ENCODE measurements at regions not wholly inside any gene's neighbourhood (a gene's known extent, or its start where the extent isn't known, plus 50 kb on each side); places are given as distances from the start of the nearest gene placed in this dataset.
"Not testable (repeated sequence)": the region's sequence is repeated elsewhere in the genome, so short reads cannot be mapped to it uniquely, and the experiment has no call there.

- Mint-ChIP-seq H3K27ac (no peak overlapping the region), H3K4me3 (no peak overlapping the region), H3K9me3 (no peaks in the 10 kb centered on the region), H3K4me1 (no peaks in the 10 kb centered on the region), H3K36me3 (no peaks in the 10 kb centered on the region), H3K27me3 (ENCODE audit: low read depth in 3 of 3) (no peaks in the 10 kb centered on the region)
- no peak for DNase-seq
These were observed 51.2 kb upstream of the SGCE start for GRCh38 chr7:94706996-94707740.

GRCh38 chr7:94710256-94710655 lies 54.3 kb upstream of the SGCE start:
- Mint-ChIP-seq H3K9me3 (no peaks in the 10 kb centered on the region), H3K4me1 (no peaks in the 10 kb centered on the region), H3K27me3 (ENCODE audit: low read depth in 3 of 3) (no peaks in the 10 kb centered on the region), H3K36me3 (no peaks in the 10 kb centered on the region), H3K27ac (no peak overlapping the region), H3K4me3 (no peak overlapping the region)
- DNase-seq: no peak

- DNase-seq; H3K9me3 Mint-ChIP-seq; H3K36me3 Mint-ChIP-seq; H3K4me3 Mint-ChIP-seq; H3K27ac Mint-ChIP-seq; H3K27me3 Mint-ChIP-seq (ENCODE audit: low read depth in 3 of 3); H3K4me1 Mint-ChIP-seq: not testable (repeated sequence)
These were observed 66.4 kb upstream of the SGCE start for GRCh38 chr7:94722360-94722759.

GRCh38 chr7:94728893-94729292 lies 73.0 kb upstream of the SGCE start:
- not testable (repeated sequence) for H3K4me1 Mint-ChIP-seq, H3K27ac Mint-ChIP-seq, H3K36me3 Mint-ChIP-seq, DNase-seq, H3K4me3 Mint-ChIP-seq
- Mint-ChIP-seq H3K27me3 (ENCODE audit: low read depth in 3 of 3) (peaks cover 0 to 11% (median 4%) of the 10 kb centered on the region in 3 donors), H3K9me3 (peaks cover 0 to 16% (median 2%) of the 10 kb centered on the region in 6 donors)

- no peak for DNase-seq
- Mint-ChIP-seq H3K27ac (no peak overlapping the region), H3K36me3 (no peaks in the 10 kb centered on the region), H3K9me3 (no peaks in the 10 kb centered on the region), H3K27me3 (ENCODE audit: low read depth in 3 of 3) (peaks cover 0 to 1% (median 0%) of the 10 kb centered on the region in 3 donors), H3K4me3 (no peak overlapping the region), H3K4me1 (no peaks in the 10 kb centered on the region)
These were observed 82.1 kb upstream of the SGCE start for GRCh38 chr7:94738071-94738470.

- H3K9me3 Mint-ChIP-seq: no peaks in the 10 kb centered on the region
- no peaks in the 10 kb centered on the region for H3K4me1 Mint-ChIP-seq
- no peak for DNase-seq
- no peak overlapping the region for H3K27ac Mint-ChIP-seq
- H3K4me3 Mint-ChIP-seq: no peak overlapping the region
- H3K36me3 Mint-ChIP-seq: no peaks in the 10 kb centered on the region
- peaks cover 0 to 1% (median 0%) of the 10 kb centered on the region in 3 donors for H3K27me3 Mint-ChIP-seq (ENCODE audit: low read depth in 3 of 3)
These were observed 83.2 kb upstream of the SGCE start for GRCh38 chr7:94739180-94739579.

- H3K27ac Mint-ChIP-seq: no peak overlapping the region
- no peaks in the 10 kb centered on the region for H3K36me3 Mint-ChIP-seq
- no peak overlapping the region for H3K4me3 Mint-ChIP-seq
- peaks cover 0 to 1% (median 0%) of the 10 kb centered on the region in 3 donors for H3K27me3 Mint-ChIP-seq (ENCODE audit: low read depth in 3 of 3)
- no peaks in the 10 kb centered on the region for H3K4me1 Mint-ChIP-seq
- H3K9me3 Mint-ChIP-seq: no peaks in the 10 kb centered on the region
- DNase-seq: no peak
These were observed 84.6 kb upstream of the SGCE start for GRCh38 chr7:94740509-94740908.

GRCh38 chr7:94741179-94741578 lies 85.2 kb upstream of the SGCE start:
- Mint-ChIP-seq H3K4me1 (no peaks in the 10 kb centered on the region), H3K27ac (no peak overlapping the region), H3K27me3 (ENCODE audit: low read depth in 3 of 3) (peaks cover 0 to 1% (median 0%) of the 10 kb centered on the region in 3 donors), H3K4me3 (no peak overlapping the region), H3K36me3 (no peaks in the 10 kb centered on the region), H3K9me3 (peaks cover 0 to 2% (median 0%) of the 10 kb centered on the region in 6 donors)
- no peak for DNase-seq

- no peaks in the 10 kb centered on the region for H3K36me3 Mint-ChIP-seq
These were observed 92.4 kb upstream of the SGCE start for GRCh38 chr7:94748376-94748775.

GRCh38 chr7:94760446-94761100 lies 104.6 kb upstream of the SGCE start:
- H3K4me1 Mint-ChIP-seq: no peaks in the 10 kb centered on the region
- no peak overlapping the region for H3K4me3 Mint-ChIP-seq
- no peaks in the 10 kb centered on the region for H3K36me3 Mint-ChIP-seq
- H3K27ac Mint-ChIP-seq: no peak overlapping the region
- DNase-seq: no peak
- H3K9me3 Mint-ChIP-seq: peaks cover 0 to 14% (median 7%) of the 10 kb centered on the region in 6 donors
- H3K27me3 Mint-ChIP-seq (ENCODE audit: low read depth in 3 of 3): peaks cover 0 to 1% (median 0%) of the 10 kb centered on the region in 3 donors

More at GRCh38 chr7:94748376-94748775, 92.4 kb upstream of the SGCE start:
- DNase-seq: no peak
- H3K4me3 Mint-ChIP-seq: no peak overlapping the region
- no peaks in the 10 kb centered on the region for H3K4me1 Mint-ChIP-seq
- H3K27me3 Mint-ChIP-seq (ENCODE audit: low read depth in 3 of 3): peaks cover 0 to 2% (median 0%) of the 10 kb centered on the region in 3 donors
- no peak overlapping the region for H3K27ac Mint-ChIP-seq
- peaks cover 7 to 24% (median 14%) of the 10 kb centered on the region in 6 donors for H3K9me3 Mint-ChIP-seq

GRCh38 chr7:94761451-94761850 lies 105.5 kb upstream of the SGCE start:
- no peaks in the 10 kb centered on the region for H3K36me3 Mint-ChIP-seq
- no peaks in the 10 kb centered on the region for H3K4me1 Mint-ChIP-seq
- peaks cover 0 to 14% (median 0%) of the 10 kb centered on the region in 6 donors for H3K9me3 Mint-ChIP-seq
- H3K4me3 Mint-ChIP-seq: no peak overlapping the region
- H3K27ac Mint-ChIP-seq: no peak overlapping the region
- DNase-seq: no peak
- H3K27me3 Mint-ChIP-seq (ENCODE audit: low read depth in 3 of 3): peaks cover 0 to 1% (median 0%) of the 10 kb centered on the region in 3 donors

GRCh38 chr7:94763268-94763667 lies 107.3 kb upstream of the SGCE start:
- Mint-ChIP-seq H3K4me1 (no peaks in the 10 kb centered on the region), H3K9me3 (peaks cover 0 to 4% (median 0%) of the 10 kb centered on the region in 6 donors), H3K27ac (no peak overlapping the region)

GRCh38 chr7:94769724-94770123 lies 113.8 kb upstream of the SGCE start:
- peaks cover 0 to 6% (median 2%) of the 10 kb centered on the region in 6 donors for H3K9me3 Mint-ChIP-seq
- no peak for DNase-seq
- no peak overlapping the region for H3K4me3 Mint-ChIP-seq
- H3K4me1 Mint-ChIP-seq: no peaks in the 10 kb centered on the region
- no peaks in the 10 kb centered on the region for H3K36me3 Mint-ChIP-seq
- H3K27me3 Mint-ChIP-seq (ENCODE audit: low read depth in 3 of 3): no peaks in the 10 kb centered on the region
- H3K27ac Mint-ChIP-seq: no peak overlapping the region

More at GRCh38 chr7:94763268-94763667, 107.3 kb upstream of the SGCE start:
- no peak for DNase-seq
- peaks cover 0 to 1% (median 0%) of the 10 kb centered on the region in 3 donors for H3K27me3 Mint-ChIP-seq (ENCODE audit: low read depth in 3 of 3)
- no peaks in the 10 kb centered on the region for H3K36me3 Mint-ChIP-seq
- no peak overlapping the region for H3K4me3 Mint-ChIP-seq

- H3K9me3 Mint-ChIP-seq: peaks cover 0 to 5% (median 3%) of the 10 kb centered on the region in 6 donors
- no peak overlapping the region for H3K4me3 Mint-ChIP-seq
- no peaks in the 10 kb centered on the region for H3K4me1 Mint-ChIP-seq
- no peak for DNase-seq
- no peaks in the 10 kb centered on the region for H3K36me3 Mint-ChIP-seq
- no peak overlapping the region for H3K27ac Mint-ChIP-seq
- H3K27me3 Mint-ChIP-seq (ENCODE audit: low read depth in 3 of 3): peaks cover 0 to 1% (median 0%) of the 10 kb centered on the region in 3 donors
These were observed 123.0 kb upstream of the SGCE start for GRCh38 chr7:94778711-94779459.
